ENCODE measurements at regions not wholly inside any gene's neighbourhood (a gene's known extent, or its start where the extent isn't known, plus 50 kb on each side); places are given as distances from the start of the nearest gene placed in this dataset.

DNA sequence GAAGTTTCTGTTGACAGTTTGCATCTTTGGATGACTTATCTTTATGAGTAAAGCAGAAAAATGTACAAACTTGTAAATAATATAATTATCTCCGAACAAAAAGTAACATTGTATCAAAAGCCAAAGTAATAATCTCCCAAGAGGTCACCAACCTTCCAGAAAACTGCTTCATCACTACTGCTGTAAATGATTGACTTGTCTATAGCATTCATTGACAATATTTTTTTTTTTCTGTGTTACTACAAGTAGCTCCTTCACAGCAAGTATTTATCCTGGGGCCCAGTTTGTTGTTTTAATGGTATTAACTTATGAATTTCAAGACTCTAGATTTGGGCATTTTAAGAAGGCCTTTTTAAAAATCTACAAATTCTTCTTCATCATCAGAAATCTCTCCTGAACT, 242.4 kb downstream of the KLF12 start:
- no peak overlapping the region for H3K4me3 ChIP-seq (ENCODE audit: low read depth, low read length)
- TF ChIP-seq, protein P1, sequence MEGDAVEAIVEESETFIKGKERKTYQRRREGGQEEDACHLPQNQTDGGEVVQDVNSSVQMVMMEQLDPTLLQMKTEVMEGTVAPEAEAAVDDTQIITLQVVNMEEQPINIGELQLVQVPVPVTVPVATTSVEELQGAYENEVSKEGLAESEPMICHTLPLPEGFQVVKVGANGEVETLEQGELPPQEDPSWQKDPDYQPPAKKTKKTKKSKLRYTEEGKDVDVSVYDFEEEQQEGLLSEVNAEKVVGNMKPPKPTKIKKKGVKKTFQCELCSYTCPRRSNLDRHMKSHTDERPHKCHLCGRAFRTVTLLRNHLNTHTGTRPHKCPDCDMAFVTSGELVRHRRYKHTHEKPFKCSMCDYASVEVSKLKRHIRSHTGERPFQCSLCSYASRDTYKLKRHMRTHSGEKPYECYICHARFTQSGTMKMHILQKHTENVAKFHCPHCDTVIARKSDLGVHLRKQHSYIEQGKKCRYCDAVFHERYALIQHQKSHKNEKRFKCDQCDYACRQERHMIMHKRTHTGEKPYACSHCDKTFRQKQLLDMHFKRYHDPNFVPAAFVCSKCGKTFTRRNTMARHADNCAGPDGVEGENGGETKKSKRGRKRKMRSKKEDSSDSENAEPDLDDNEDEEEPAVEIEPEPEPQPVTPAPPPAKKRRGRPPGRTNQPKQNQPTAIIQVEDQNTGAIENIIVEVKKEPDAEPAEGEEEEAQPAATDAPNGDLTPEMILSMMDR (IDR thresholded peaks at IDR 0.05; ENCODE audit: insufficient read depth, low read depth, low read length, missing control alignments) = no peak
- no peak for DNase-seq (ENCODE audit: low read depth)

DNA sequence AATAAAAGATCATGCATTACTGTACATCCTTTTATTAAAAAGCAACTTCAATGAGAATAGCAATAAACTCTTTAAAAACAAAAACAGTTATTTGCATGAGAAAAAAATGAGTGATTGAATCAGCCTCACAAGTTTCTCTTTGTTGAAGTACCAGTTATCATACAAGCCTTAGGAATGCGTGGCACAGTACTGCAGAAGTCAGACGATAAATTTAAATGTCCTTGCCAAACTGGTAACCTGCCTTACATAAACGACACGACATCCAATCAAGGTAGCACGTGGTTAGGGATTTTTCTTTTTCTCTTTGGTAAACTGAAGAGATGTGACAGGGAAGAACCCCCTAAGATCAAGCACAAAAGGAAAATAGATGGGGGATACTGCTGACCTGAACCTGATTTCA, 251.0 kb downstream of the KLF12 start:
- H3K4me3 ChIP-seq (ENCODE audit: low read depth, low read length) = no peak overlapping the region
- no peak for DNase-seq (ENCODE audit: low read depth)
- TF ChIP-seq, protein P1 (IDR thresholded peaks at IDR 0.05; ENCODE audit: insufficient read depth, low read depth, low read length, missing control alignments) = no peak

DNA sequence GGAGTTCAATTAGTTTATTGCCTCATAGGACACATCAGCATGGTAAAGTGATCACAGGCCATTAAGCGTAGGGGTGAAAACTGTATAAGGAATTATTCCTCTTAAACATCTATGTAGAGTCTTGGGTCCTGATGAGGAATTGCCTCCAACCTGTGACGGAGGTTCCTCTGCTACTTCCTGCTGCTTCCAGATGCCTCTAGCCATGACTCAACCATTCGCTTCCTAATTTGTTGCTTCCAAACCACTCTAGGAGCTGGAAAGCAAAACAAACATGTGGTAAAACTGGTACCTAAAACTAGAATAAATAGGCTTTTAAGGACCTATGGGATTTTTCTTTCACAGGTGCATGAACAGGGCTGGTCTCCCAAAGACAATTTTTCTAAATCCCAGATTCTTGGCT, 253.8 kb downstream of the KLF12 start:
- TF ChIP-seq, protein P1 (IDR thresholded peaks at IDR 0.05; ENCODE audit: insufficient read depth, low read depth, low read length, missing control alignments) = no peak
- H3K4me3 ChIP-seq (ENCODE audit: low read depth, low read length) = no peak overlapping the region
- no peak for DNase-seq (ENCODE audit: low read depth)

DNA sequence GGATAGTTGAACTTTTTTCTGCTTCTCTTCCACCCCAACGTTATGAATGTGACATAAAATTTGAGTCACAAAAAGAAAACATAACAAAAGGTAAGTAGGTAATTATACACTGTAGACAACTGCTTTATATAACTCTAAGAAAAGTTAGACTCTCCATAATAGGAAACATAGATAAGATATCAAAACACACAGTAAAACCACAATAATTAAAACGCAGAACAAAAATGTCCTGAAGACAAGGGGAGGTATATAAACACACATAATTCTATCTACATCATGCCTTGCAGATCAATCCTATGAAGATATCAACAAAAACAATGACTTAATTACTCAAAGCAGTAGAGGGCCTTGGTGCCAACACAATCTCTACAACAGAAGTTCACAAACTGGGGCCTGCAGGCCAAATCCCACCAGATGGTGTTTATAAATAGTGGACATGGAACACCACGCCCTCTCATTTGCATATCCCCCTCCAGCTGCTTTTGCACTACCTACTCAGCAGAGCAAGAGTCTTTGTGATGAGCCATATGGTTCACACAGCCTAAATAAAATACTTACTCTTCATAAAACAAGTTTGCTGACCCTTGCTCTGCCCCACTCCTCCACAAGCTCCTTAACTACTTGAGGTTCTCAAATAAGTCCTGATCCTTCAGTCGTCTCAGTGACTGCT, 254.7 kb downstream of the KLF12 start:
- no peak for DNase-seq (ENCODE audit: low read depth)
- TF ChIP-seq, protein P1 (IDR thresholded peaks at IDR 0.05; ENCODE audit: insufficient read depth, low read depth, low read length, missing control alignments) = no peak
- no peak overlapping the region for H3K4me3 ChIP-seq (ENCODE audit: low read depth, low read length)

DNA sequence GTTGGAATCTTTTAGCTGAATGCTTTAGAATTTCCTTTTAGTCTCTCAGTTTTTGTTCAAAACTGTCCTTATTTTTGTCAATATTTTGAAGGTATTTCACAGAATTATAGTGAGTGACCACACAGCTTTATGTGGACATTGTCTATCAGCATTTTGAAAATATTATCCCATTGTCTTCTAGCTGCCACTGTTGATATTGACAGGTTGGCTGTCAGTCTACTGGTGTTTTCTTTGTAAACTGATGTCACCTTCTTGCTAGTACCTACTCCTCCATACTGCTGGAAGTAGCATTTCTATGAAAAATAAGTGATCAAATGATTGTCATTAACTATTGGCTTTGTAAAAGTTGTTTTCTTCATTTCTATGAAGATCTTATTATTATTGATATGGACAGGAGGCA, 256.8 kb downstream of the KLF12 start:
- DNase-seq (ENCODE audit: low read depth) = no peak
- TF ChIP-seq, protein P1 (IDR thresholded peaks at IDR 0.05; ENCODE audit: insufficient read depth, low read depth, low read length, missing control alignments) = no peak
- no peak overlapping the region for H3K4me3 ChIP-seq (ENCODE audit: low read depth, low read length)

DNA sequence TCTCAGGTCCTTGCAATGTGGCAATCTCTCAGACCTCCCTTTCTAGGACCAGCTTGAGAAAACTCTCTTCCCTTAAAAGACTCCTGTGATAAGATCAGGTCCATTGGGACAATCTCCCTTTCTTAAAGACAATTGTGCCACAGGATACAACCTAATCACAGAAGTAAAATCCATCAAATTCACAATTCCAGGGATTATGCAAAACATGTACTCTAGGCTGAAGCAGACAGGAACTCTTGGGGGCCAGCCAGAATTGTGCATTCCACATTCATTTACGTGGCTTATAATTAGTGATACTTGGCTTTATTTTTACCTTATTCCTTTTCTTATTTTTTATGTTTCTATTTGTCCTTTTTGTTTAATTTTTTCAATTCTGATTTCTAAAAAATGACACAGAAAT, 257.9 kb downstream of the KLF12 start:
- TF ChIP-seq, protein P1 (IDR thresholded peaks at IDR 0.05; ENCODE audit: insufficient read depth, low read depth, low read length, missing control alignments) = no peak
- no peak for DNase-seq (ENCODE audit: low read depth)

More for the DNA sequence above, 257.9 kb downstream of the KLF12 start:
- H3K4me3 ChIP-seq (ENCODE audit: low read depth, low read length) = no peak overlapping the region

All from GM12865 (cell line).